Aorta (tissue), 5 donors: ENCODE measurements at regions not wholly inside any gene's neighbourhood (a gene's known extent, or its start where the extent isn't known, plus 50 kb on each side); places are given as distances from the start of the nearest gene placed in this dataset.
"Not testable (repeated sequence)": the region's sequence is repeated elsewhere in the genome, so short reads cannot be mapped to it uniquely, and the experiment has no call there.

Experiments
- ATAC-seq: fragments of 200-7000 bp; cut with Tn5 transposase; one replicate; pipeline ENCODE4 v1.9.1; 2022; ENCODE audit warnings: moderate library complexity; ENCODE audit not compliant: low FRiP score
- DNase-seq, 2 donors: peaks; one replicate each; pipeline ENCODE4 v3.0.0-alpha.2; 2020
- H3K27ac ChIP-seq, 2 donors: one replicate each; pipeline ENCODE4 v1.5.1; 2013; ENCODE audit warnings: low read length in 2 of 2, mild to moderate bottlenecking in 2 of 2, moderate library complexity in 2 of 2, control low read depth in 1 of 2, inconsistent platforms in 1 of 2, low read depth in 1 of 2
- H3K27me3 ChIP-seq, 2 donors: one replicate each; pipeline ENCODE4 v1.6.1; 2013; ENCODE audit warnings: control low read depth in 1 of 2, low read length in 1 of 2, mild to moderate bottlenecking in 1 of 2, moderate library complexity in 1 of 2; ENCODE audit not compliant: insufficient read depth in 2 of 2, control insufficient read depth in 1 of 2
- H3K36me3 ChIP-seq, 2 donors: one replicate each; pipeline ENCODE4 v1.6.1; 2013; ENCODE audit warnings: control low read depth in 1 of 2, low read length in 1 of 2, mild to moderate bottlenecking in 1 of 2; ENCODE audit not compliant: insufficient read depth in 2 of 2, control insufficient read depth in 1 of 2
- H3K4me1 ChIP-seq, 2 donors: one replicate each; pipeline ENCODE4 v1.6.1; 2013; ENCODE audit warnings: low read length in 2 of 2, control low read depth in 1 of 2, mild to moderate bottlenecking in 1 of 2, moderate library complexity in 1 of 2; ENCODE audit not compliant: insufficient read depth in 2 of 2, control insufficient read depth in 1 of 2
- H3K4me3 ChIP-seq, 2 donors: one replicate each; pipeline ENCODE4 v1.5.1; 2013; ENCODE audit warnings: low read length in 2 of 2, control low read depth in 1 of 2, mild to moderate bottlenecking in 1 of 2
- H3K9me3 ChIP-seq: one replicate; pipeline ENCODE4 v1.6.1; 2013; ENCODE audit warnings: mild to moderate bottlenecking, low read length; ENCODE audit not compliant: control insufficient read depth
- WGBS, 2 donors: extraction: QIAGEN DNeasy Blood & Tissue Kit; methylation state at CpG; one replicate each; pipeline ENCODE4 v1.1.7; 2013; 5-methylcytosine and 5-hydroxymethylcytosine counted together
- intact Hi-C, 2 donors: fragments of 100-400 bp; cut with DNase I; formaldehyde crosslinking; loops; one replicate each; pipeline versions ENCODE4 v1.14.2 to v1.15.0; 2022
- donor health status: healthy with polysubstance abuse.
- donor health status: Bipolar disorder and iron deficiency.
- donor health status: DM: no; HTN: no; CAD: no.
- donor health status: DM: no; HTN: no; CAD: no.
- donor health status: DM: yes; HTN: yes; CAD: no.

DNA sequence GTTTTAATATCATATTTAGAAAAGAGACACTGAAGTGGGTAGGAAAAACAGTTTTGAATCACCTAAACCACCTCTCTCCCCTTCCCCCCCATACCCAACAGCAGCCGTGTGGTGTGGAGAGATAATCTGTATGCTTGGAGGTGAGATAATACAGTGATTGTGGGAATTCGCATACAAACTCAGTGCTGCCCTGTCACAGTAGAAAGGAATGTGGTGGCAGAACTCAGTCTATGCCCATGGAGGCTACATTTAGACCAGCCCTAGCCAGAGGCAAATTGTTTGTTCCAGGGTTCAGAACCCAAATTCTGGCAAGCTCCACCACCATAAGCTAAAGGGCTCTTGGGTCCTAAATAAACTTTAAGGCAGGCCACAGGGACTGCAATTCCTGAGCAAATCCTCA is 827.0 kb downstream of the C12orf50 start:
- H3K4me1 ChIP-seq, result no peaks in the 10 kb centered on the region
- ATAC-seq, result no peak
- 93 to 95% methylated on average over 2 of the region's 2 CpGs for WGBS, 2 donors
- intact Hi-C loops, result no loop called here
- no peak overlapping the region for H3K27ac ChIP-seq
- no peak overlapping the region for H3K4me3 ChIP-seq
- H3K9me3 ChIP-seq, result peaks cover 4% of the 10 kb centered on the region
- DNase-seq, result no peak
- no peaks in the 10 kb centered on the region for H3K27me3 ChIP-seq
- no peaks in the 10 kb centered on the region for H3K36me3 ChIP-seq

- no peaks in the 10 kb centered on the region for H3K27me3 ChIP-seq
- intact Hi-C loops, result no loop called here
- H3K9me3 ChIP-seq, result peaks cover 4% of the 10 kb centered on the region
- ATAC-seq, result no peak
- H3K27ac ChIP-seq, result no peak overlapping the region
- no peaks in the 10 kb centered on the region for H3K4me1 ChIP-seq
- H3K36me3 ChIP-seq, result no peaks in the 10 kb centered on the region
- DNase-seq, result no peak
- H3K4me3 ChIP-seq, result no peak overlapping the region
Observed at GRCh38 chr12:87201598-87201997, 827.6 kb downstream of the C12orf50 start.

GRCh38 chr12:87200289-87200979 is 828.8 kb downstream of the C12orf50 start:
- intact Hi-C loops, result no loop called here
- H3K4me3 ChIP-seq, result no peak overlapping the region
- ATAC-seq (no peak), DNase-seq (no peak)
- no peaks in the 10 kb centered on the region for H3K4me1 ChIP-seq
- H3K27me3 ChIP-seq, result no peaks in the 10 kb centered on the region
- H3K27ac ChIP-seq, result no peak overlapping the region
- peaks cover 4% of the 10 kb centered on the region for H3K9me3 ChIP-seq
- no peaks in the 10 kb centered on the region for H3K36me3 ChIP-seq
- 94 to 100% methylated on average over 1 of the region's 1 CpG for WGBS, 2 donors

- no peak for DNase-seq
- no peak overlapping the region for H3K27ac ChIP-seq
- H3K9me3 ChIP-seq, result peaks cover 4% of the 10 kb centered on the region
- no peaks in the 10 kb centered on the region for H3K27me3 ChIP-seq
- no peaks in the 10 kb centered on the region for H3K36me3 ChIP-seq
- H3K4me1 ChIP-seq, result no peaks in the 10 kb centered on the region
- H3K4me3 ChIP-seq, result no peak overlapping the region
- intact Hi-C loops, result no loop called here
- ATAC-seq, result no peak
- 99 to 100% methylated on average over 1 of the region's 1 CpG for WGBS, 2 donors
Observed at GRCh38 chr12:87198181-87198580, 831.0 kb downstream of the C12orf50 start.

DNA sequence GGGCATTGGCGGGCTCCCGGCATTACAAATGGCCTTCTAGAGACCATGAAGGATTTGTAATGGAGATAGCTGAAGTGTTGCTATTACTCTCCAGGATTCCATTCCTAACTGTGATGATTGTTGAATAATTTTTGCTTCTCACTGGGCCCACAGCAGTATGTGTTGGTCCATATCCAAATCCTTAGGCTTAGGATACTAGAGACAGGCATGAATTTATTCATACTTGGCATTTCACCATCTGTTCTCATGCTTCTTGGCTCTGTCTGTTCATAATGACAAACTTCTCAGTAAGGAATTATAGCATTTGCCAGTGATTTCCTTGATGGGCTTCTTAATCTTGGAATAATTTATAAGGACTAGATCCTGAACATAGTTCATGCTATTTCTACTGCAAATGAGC is 832.9 kb downstream of the C12orf50 start:
- Histone ChIP-seq H3K4me1 (no peaks in the 10 kb centered on the region), H3K9me3 (no peaks in the 10 kb centered on the region), H3K27ac (no peak overlapping the region), H3K36me3 (no peaks in the 10 kb centered on the region), H3K4me3 (no peak overlapping the region), H3K27me3 (no peaks in the 10 kb centered on the region)
- no peak for DNase-seq
- WGBS, 2 donors, result 32 to 47% methylated on average over 2 of the region's 2 CpGs
- intact Hi-C loops, result no loop called here
- ATAC-seq, result no peak

- H3K4me1 ChIP-seq, intact Hi-C loops, H3K9me3 ChIP-seq, H3K27ac ChIP-seq, H3K27me3 ChIP-seq, ATAC-seq, H3K36me3 ChIP-seq, DNase-seq, H3K4me3 ChIP-seq: not testable (repeated sequence)
Observed at GRCh38 chr12:87194389-87194788, 834.8 kb downstream of the C12orf50 start.

- Histone ChIP-seq H3K36me3 (no peaks in the 10 kb centered on the region), H3K4me1 (no peaks in the 10 kb centered on the region), H3K4me3 (no peak overlapping the region), H3K27me3 (no peaks in the 10 kb centered on the region), H3K9me3 (no peaks in the 10 kb centered on the region), H3K27ac (no peak overlapping the region)
- ATAC-seq (no peak), DNase-seq (no peak)
- 90 to 92% methylated on average over 5 of the region's 5 CpGs for WGBS, 2 donors
- intact Hi-C loops, result no loop called here
Observed at GRCh38 chr12:87185367-87185766, 843.8 kb downstream of the C12orf50 start.

GRCh38 chr12:87182696-87183233 is 846.4 kb downstream of the C12orf50 start:
- Histone ChIP-seq H3K4me1 (no peaks in the 10 kb centered on the region), H3K4me3 (no peak overlapping the region), H3K36me3 (no peaks in the 10 kb centered on the region), H3K9me3 (no peaks in the 10 kb centered on the region), H3K27me3 (no peaks in the 10 kb centered on the region), H3K27ac (no peak overlapping the region)
- intact Hi-C loops, result no loop called here
- ATAC-seq (no peak), DNase-seq (no peak)
- WGBS, 2 donors, result 89 to 94% methylated on average over 5 of the region's 5 CpGs

DNA sequence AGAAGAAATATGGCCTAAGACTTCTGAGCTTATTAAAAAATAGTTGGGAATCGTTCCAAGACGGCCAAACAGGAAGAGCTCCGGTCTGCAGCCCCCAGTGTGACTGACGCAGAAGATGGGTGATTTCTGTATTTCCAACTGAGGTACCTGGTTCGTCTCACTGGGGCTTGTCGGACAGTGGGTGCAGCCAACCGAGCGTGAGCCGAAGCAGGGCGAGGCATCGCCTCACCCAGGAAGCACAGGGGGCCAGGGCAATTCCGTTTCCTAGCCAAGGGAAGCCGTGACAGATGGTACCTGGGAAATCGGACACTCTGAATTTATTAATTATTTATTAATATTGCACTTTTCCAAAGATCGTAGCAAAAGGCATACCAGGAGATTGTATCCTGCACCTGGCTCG is 857.8 kb downstream of the C12orf50 start:
- no peak overlapping the region for H3K27ac ChIP-seq
- intact Hi-C loops, result no loop called here
- no peaks in the 10 kb centered on the region for H3K36me3 ChIP-seq
- 91 to 95% methylated on average over 16 of the region's 16 CpGs for WGBS, 2 donors
- no peak overlapping the region for H3K4me3 ChIP-seq
- H3K9me3 ChIP-seq, result no peaks in the 10 kb centered on the region
- no peaks in the 10 kb centered on the region for H3K27me3 ChIP-seq
- no peak for DNase-seq
- H3K4me1 ChIP-seq, result no peaks in the 10 kb centered on the region
- ATAC-seq, result no peak
